SK-N-SH treated with all-trans-retinoic acid at 6 μM for 48 hours (cell line): ENCODE measurements at regions not wholly inside any gene's neighbourhood (a gene's known extent, or its start where the extent isn't known, plus 50 kb on each side); places are given as distances from the start of the nearest gene placed in this dataset.
"Not testable (repeated sequence)": the region's sequence is repeated elsewhere in the genome, so short reads cannot be mapped to it uniquely, and the experiment has no call there.

Source experiments
- ATAC-seq: fragments of 200-7000 bp; cut with Tn5 transposase; 3 replicates; pipeline ENCODE4 v1.9.1; 2020; ENCODE audit warnings: mild to moderate bottlenecking, moderate library complexity
- ARNTL ChIP-seq: fragments of 450-650 bp; formaldehyde crosslinking; IDR thresholded peaks from 2 replicates; pipeline ENCODE4 v1.5.0; 2020; ENCODE audit warnings: low read depth, mild to moderate bottlenecking, moderate library complexity, borderline replicate concordance
- BACH2 ChIP-seq: fragments of 250-450 bp; sonication (Bioruptor Pico); IDR thresholded peaks from 2 replicates; pipeline ENCODE4 v1.9.0; 2021; ENCODE audit warnings: mild to moderate bottlenecking, borderline replicate concordance
- CSDC2 ChIP-seq: fragments of 250-450 bp; sonication (Bioruptor Pico); IDR thresholded peaks from 2 replicates; pipeline ENCODE4 v1.5.0; 2020; ENCODE audit warnings: mild to moderate bottlenecking, moderate library complexity
- CSRNP3 ChIP-seq: fragments of 250-450 bp; sonication (Bioruptor Pico); IDR thresholded peaks from 2 replicates; pipeline ENCODE4 v1.5.1; 2021; ENCODE audit warnings: mild to moderate bottlenecking, moderate library complexity
- ESRRG ChIP-seq: fragments of 250-450 bp; sonication (Bioruptor Pico); IDR thresholded peaks from 2 replicates; pipeline ENCODE4 v1.6.1; 2021; ENCODE audit warnings: mild to moderate bottlenecking
- GLIS3 ChIP-seq: fragments of 250-450 bp; sonication (Bioruptor Pico); IDR thresholded peaks from 2 replicates; pipeline ENCODE4 v1.5.0; 2020; ENCODE audit warnings: mild to moderate bottlenecking, moderate library complexity
- ISL1 ChIP-seq: fragments of 250-450 bp; sonication (Bioruptor Pico); IDR thresholded peaks from 2 replicates; pipeline ENCODE4 v2.1.2; 2022; ENCODE audit warnings: mild to moderate bottlenecking, moderate library complexity
- OSR1 ChIP-seq: fragments of 250-450 bp; sonication (Bioruptor Pico); IDR thresholded peaks from 2 replicates; pipeline ENCODE4 v1.8.0; 2022; ENCODE audit warnings: moderate library complexity, mild to moderate bottlenecking, inconsistent platforms
- PPARA ChIP-seq: fragments of 250-450 bp; sonication (Bioruptor Pico); IDR thresholded peaks from 2 replicates; pipeline ENCODE4 v1.5.0; 2020; ENCODE audit warnings: mild to moderate bottlenecking, borderline replicate concordance
- RARB ChIP-seq: fragments of 250-450 bp; sonication (Bioruptor Pico); IDR thresholded peaks from 2 replicates; pipeline ENCODE4 v1.8.0; 2021; ENCODE audit warnings: mild to moderate bottlenecking, moderate library complexity
- SNAI2 ChIP-seq: fragments of 250-450 bp; sonication (Bioruptor Pico); IDR thresholded peaks from 2 replicates; pipeline ENCODE4 v1.5.0; 2020; ENCODE audit warnings: mild to moderate bottlenecking, moderate library complexity
- TCF4 ChIP-seq: fragments of 250-450 bp; sonication (Bioruptor Pico); IDR thresholded peaks from 2 replicates; pipeline ENCODE4 v1.8.0; 2021; ENCODE audit warnings: mild to moderate bottlenecking, moderate library complexity, borderline replicate concordance
- TSHZ2 ChIP-seq: fragments of 250-450 bp; sonication (Bioruptor Pico); IDR thresholded peaks from 2 replicates; pipeline ENCODE4 v1.5.0; 2020; ENCODE audit warnings: mild to moderate bottlenecking, moderate library complexity
- ZC3H10 ChIP-seq: fragments of 250-450 bp; sonication (Bioruptor Pico); IDR thresholded peaks from 2 replicates; pipeline ENCODE4 v1.5.1; 2021; ENCODE audit warnings: mild to moderate bottlenecking, moderate library complexity
- ZFP3 ChIP-seq: fragments of 250-450 bp; sonication (Bioruptor Pico); IDR thresholded peaks from 2 replicates; pipeline ENCODE4 v1.5.0; 2020; ENCODE audit warnings: mild to moderate bottlenecking, moderate library complexity
- ZFP30 ChIP-seq: fragments of 450-650 bp; formaldehyde crosslinking; IDR thresholded peaks from 2 replicates; pipeline ENCODE4 v1.5.0; 2022; ENCODE audit warnings: mild to moderate bottlenecking, moderate library complexity
- ZNF565 ChIP-seq: fragments of 450-650 bp; formaldehyde crosslinking; conservative IDR thresholded peaks from 2 replicates; pipeline ENCODE4 v1.5.0; 2020; ENCODE audit warnings: low read depth, mild to moderate bottlenecking, moderate library complexity
- ZNF70 ChIP-seq: fragments of 450-650 bp; formaldehyde crosslinking; IDR thresholded peaks from 2 replicates; pipeline ENCODE4 v1.5.0; 2020; ENCODE audit warnings: mild to moderate bottlenecking, moderate library complexity
- ZNF8 ChIP-seq: fragments of 450-650 bp; formaldehyde crosslinking; IDR thresholded peaks from 2 replicates; pipeline ENCODE4 v1.5.0; 2020; ENCODE audit warnings: mild to moderate bottlenecking, moderate library complexity
- TF ChIP-seq, protein P1 (sequence below): fragments of 250-450 bp; sonication (Bioruptor Pico); IDR thresholded peaks from 2 replicates; pipeline ENCODE4 v1.8.0; 2021; ENCODE audit warnings: low read depth, mild to moderate bottlenecking, moderate library complexity, borderline replicate concordance
- TF ChIP-seq, protein P2 (sequence below): fragments of 250-450 bp; sonication (Bioruptor Pico); IDR thresholded peaks from 2 replicates; pipeline ENCODE4 v1.5.1; 2020; ENCODE audit warnings: low read depth, mild to moderate bottlenecking, moderate library complexity

GRCh38 chr11:42925916-42926315 lies 385.9 kb upstream of the API5 start:
- no peak for ATAC-seq
- TF ChIP-seq ESRRG, result no peak

DNA sequence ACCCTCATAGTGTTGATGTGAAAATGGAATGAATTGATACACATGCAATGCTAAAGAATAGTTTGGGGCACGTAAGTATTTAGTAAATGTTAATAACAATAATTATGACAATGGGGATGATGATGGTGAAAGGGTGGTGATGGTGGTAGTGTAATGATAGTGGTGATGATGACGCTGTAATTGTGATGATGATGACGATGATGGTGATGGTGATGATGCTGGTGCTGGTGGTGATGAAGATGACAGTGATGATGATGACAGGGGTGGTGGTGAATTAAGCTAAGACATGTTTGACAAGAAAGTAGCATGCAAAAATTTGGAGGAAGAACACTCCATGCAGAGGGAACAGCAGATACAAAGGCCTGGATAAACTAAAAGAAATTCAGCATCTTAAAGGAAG lies 364.4 kb upstream of the API5 start:
- ATAC-seq, result no peak
- no peak for TF ChIP-seq ZNF8 (CRISPR knock-in tag)
- no peak for TF ChIP-seq GLIS3
- TF ChIP-seq SNAI2 (CRISPR knock-in tag), result no peak
- TF ChIP-seq ZFP30 (CRISPR knock-in tag), result no peak
- no peak for TF ChIP-seq ZNF565
- TF ChIP-seq CSDC2 (CRISPR knock-in tag), result no peak
- TF ChIP-seq TCF4 (CRISPR knock-in tag), result no peak
- TF ChIP-seq, protein P1, sequence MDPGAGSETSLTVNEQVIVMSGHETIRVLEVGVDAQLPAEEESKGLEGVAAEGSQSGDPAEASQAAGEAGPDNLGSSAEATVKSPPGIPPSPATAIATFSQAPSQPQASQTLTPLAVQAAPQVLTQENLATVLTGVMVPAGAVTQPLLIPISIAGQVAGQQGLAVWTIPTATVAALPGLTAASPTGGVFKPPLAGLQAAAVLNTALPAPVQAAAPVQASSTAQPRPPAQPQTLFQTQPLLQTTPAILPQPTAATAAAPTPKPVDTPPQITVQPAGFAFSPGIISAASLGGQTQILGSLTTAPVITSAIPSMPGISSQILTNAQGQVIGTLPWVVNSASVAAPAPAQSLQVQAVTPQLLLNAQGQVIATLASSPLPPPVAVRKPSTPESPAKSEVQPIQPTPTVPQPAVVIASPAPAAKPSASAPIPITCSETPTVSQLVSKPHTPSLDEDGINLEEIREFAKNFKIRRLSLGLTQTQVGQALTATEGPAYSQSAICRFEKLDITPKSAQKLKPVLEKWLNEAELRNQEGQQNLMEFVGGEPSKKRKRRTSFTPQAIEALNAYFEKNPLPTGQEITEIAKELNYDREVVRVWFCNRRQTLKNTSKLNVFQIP (CRISPR knock-in tag), result no peak
- no peak for TF ChIP-seq ISL1 (CRISPR knock-in tag)
- TF ChIP-seq, protein P2, sequence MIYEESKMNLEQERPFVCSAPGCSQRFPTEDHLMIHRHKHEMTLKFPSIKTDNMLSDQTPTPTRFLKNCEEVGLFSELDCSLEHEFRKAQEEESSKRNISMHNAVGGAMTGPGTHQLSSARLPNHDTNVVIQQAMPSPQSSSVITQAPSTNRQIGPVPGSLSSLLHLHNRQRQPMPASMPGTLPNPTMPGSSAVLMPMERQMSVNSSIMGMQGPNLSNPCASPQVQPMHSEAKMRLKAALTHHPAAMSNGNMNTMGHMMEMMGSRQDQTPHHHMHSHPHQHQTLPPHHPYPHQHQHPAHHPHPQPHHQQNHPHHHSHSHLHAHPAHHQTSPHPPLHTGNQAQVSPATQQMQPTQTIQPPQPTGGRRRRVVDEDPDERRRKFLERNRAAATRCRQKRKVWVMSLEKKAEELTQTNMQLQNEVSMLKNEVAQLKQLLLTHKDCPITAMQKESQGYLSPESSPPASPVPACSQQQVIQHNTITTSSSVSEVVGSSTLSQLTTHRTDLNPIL (CRISPR knock-in tag), result no peak
- TF ChIP-seq PPARA (CRISPR knock-in tag), result no peak
- no peak for TF ChIP-seq TSHZ2 (CRISPR knock-in tag)
- no peak for TF ChIP-seq ESRRG
- no peak for TF ChIP-seq OSR1 (CRISPR knock-in tag)
- TF ChIP-seq ZNF70 (CRISPR knock-in tag), result no peak

- ATAC-seq, result not testable (repeated sequence)
Observed at GRCh38 chr11:42949738-42950376, 361.9 kb upstream of the API5 start.

DNA sequence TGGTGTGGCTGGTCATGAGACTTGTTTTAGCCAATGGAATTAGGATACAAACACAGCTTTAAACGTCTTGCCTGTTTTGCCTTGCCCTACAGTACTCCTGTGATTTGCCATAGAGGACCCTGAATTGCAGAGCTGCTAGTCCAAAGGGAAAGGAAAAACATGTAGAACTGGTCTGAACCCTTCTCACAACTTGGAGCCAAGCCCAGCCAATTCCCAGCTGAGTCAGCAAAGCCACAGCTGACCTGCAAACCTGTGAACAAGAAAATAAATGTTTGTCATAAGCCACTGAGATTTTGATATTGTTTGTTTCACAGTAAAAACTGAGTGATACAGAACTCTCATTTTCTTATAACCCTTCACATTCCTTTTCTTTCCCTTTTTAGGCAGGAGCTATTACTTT lies 360.5 kb upstream of the API5 start:
- TF ChIP-seq TCF4 (CRISPR knock-in tag) (no peak), ARNTL (CRISPR knock-in tag) (no peak)

DNA sequence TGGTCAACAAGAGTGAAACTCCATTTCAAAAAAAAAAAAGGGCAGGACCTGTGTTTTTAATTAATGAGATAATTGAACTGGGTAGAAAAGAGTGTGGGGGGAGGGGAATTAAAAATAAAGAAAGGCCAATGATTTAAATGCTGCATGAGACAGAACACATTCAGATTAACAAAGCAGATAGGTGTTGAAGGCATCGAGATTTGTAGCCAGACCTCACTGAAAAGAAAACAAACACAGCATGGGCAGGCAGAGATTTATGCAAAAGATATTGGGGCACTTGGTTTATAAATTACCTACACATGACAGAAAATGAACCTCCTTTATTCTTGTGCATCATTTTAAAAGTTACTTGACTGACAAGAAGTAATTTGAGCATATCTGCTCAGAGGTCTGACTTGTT lies 354.0 kb upstream of the API5 start:
- no peak for ATAC-seq
- TF ChIP-seq RARB (no peak), ZNF565 (no peak), CSRNP3 (no peak), TCF4 (CRISPR knock-in tag) (no peak), ZFP3 (CRISPR knock-in tag) (no peak), ZNF8 (CRISPR knock-in tag) (no peak), GLIS3 (no peak), OSR1 (CRISPR knock-in tag) (no peak), ARNTL (CRISPR knock-in tag) (no peak), ZC3H10 (no peak), SNAI2 (CRISPR knock-in tag) (no peak), ZFP30 (CRISPR knock-in tag) (no peak), TSHZ2 (CRISPR knock-in tag) (no peak), BACH2 (no peak)
- TF ChIP-seq, protein P1 (CRISPR knock-in tag), result no peak
- TF ChIP-seq, protein P2 (CRISPR knock-in tag), result no peak

More for the DNA sequence above, 360.5 kb upstream of the API5 start:
- ATAC-seq, result no peak
